HCEC 1CT (cell line): ENCODE measurements at regions not wholly inside any gene's neighbourhood (a gene's known extent, or its start where the extent isn't known, plus 50 kb on each side); places are given as distances from the start of the nearest gene placed in this dataset.
"Not testable (repeated sequence)": the region's sequence is repeated elsewhere in the genome, so short reads cannot be mapped to it uniquely, and the experiment has no call there.

ENCODE experiments used
- DNase-seq: peaks from one replicate; pipeline ENCODE4 v3.0.0-alpha.2; 2017

GRCh38 chr10:100664316-100665149 is 80.8 kb upstream of the PAX2 start:
- no peak for DNase-seq

- not testable (repeated sequence) for DNase-seq
Observed at GRCh38 chr10:100666634-100667033, 78.7 kb upstream of the PAX2 start.

GRCh38 chr10:100669616-100670015 is 75.8 kb upstream of the PAX2 start:
- DNase-seq = no peak

GRCh38 chr10:100670368-100670767 is 75.0 kb upstream of the PAX2 start:
- no peak for DNase-seq

- no peak for DNase-seq
Observed at GRCh38 chr10:100670828-100671479, 74.4 kb upstream of the PAX2 start.

- no peak for DNase-seq
Observed at GRCh38 chr10:100672199-100672598, 73.2 kb upstream of the PAX2 start.

DNA sequence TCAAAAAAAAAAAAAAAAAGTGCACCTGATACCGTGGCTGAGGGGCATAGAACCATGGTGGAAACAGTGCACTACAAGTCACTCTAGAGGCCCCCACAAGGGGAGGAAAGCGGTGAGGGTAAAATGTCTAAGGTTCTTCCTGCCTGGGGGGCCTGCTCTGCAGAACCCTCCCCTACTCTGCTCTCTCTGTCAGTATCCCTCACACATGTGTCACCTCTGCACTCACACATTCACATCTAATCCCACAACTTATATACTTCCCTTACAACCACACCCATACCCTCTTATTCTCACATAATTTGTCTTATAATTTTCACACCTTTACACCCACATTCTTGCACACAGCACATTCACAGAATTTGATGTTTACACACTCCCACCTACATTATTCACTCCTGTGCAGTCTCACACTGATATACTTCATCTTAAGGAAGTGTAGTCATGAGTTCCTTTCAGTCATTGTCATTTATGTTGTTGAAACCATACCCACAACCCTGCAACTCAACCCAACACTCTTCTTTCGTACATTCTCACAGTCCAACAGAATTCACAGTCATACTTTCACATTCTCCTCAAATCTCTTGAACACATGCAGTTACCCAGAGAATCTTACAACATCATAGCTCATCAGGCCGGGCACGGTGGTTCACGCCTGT is 68.0 kb upstream of the PAX2 start:
- DNase-seq = no peak

GRCh38 chr10:100679327-100679726 is 66.1 kb upstream of the PAX2 start:
- DNase-seq = no peak

GRCh38 chr10:100683004-100683403 is 62.4 kb upstream of the PAX2 start:
- DNase-seq = no peak

DNA sequence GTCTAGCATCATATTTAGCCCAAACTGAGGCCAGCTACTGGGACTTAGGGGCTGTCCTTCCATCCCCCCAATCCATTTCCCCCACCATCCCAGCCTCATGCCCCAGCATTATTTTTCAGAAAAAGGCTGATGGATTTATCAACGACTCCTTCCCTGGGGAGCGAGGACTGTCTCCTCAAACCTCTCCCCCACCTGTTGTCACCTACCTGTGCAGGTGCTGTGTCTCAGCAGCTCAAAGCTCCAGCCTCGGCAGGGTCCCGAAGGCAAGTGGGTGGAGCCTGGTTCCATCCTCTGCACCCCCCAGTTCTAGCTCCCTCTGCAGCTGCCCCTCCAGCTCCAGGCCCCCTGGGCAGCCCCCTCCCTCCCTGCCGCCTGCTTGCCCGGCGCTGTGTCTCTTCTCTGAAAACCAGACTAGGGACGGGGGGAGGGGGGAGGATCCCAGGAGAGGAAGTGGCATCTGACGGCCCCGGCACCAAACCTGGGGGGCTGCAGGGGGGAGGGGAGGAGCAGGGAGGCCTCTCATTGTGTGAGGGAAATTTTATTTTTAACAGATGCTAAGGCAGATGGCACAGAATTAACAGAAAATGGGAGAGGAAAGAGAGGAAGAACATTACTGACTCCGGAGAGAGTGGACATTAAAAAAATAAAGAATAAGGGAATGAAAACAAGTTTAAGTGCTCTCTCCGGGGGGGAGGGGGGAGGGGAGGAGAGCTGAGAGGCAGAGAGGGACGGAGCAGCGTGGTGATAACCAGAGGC is 61.7 kb upstream of the PAX2 start:
- DNase-seq = no peak

DNA sequence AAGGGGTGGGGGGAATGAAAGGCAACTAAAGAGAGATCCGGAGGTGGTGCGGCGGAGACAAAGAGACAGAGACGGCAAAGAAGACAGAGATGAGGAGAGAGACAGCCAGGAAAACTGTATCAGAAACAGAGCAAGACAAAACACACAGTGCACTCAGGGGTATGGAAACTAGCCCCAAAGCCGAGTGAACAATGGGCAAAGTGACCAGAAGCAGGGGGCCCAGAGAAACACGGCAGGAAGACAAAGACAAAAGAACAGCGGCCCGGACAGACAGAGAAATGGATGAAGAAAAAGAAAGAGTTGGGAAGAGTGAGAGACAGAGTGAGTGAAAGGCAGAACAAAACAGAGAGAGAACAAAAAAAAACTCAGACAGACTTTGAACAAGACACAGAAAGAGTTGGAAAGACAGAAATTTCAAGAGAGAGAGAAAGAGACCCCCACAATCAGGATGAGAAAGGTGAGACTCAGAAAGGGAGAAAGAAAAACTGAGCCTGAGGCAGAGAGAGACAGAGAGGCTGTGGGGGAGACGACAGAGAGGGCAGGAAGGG is 60.6 kb upstream of the PAX2 start:
- no peak for DNase-seq

- no peak for DNase-seq
Observed at GRCh38 chr10:100685331-100685730, 60.1 kb upstream of the PAX2 start.

DNA sequence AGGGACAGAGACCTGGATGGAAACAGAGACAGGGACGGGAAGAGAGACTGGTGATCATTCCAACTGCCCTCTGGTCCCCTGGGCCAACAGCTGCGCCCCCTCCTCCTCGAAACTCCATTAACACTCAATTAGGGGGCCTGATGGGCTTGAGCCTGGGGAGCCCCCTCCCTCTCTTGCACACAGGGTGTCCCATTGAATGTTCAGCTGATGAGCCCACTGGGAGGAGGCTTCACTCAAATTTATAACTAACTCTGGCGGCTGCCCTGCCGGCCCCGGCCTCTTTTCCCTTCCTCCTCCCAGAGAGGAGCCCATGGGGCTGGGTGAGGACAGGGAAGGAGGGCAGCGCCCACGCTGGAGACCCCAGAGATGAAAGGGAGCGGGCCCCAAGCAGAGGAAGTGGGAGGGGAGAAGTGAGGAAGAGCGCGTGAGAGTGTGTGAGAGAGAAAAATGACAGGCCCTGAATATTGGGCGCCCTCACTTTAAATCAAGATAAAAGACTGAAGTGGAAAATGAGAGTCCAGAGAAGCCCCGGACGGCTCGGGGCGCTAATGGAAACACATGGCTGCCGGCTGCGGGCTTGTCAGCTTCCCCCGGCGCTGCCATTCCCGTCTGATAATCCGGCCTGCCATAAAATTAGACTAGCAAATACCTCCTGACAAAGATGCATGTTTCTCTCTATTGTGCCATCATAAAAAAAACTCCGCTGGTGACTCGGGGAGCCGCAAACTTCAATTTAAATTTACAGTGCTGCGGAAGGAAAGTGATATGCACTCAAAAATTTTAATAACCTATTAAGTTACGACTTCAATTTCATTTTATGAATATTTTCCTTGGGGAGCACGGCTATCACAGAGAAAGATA is 58.0 kb upstream of the PAX2 start:
- DNase-seq = no peak

DNA sequence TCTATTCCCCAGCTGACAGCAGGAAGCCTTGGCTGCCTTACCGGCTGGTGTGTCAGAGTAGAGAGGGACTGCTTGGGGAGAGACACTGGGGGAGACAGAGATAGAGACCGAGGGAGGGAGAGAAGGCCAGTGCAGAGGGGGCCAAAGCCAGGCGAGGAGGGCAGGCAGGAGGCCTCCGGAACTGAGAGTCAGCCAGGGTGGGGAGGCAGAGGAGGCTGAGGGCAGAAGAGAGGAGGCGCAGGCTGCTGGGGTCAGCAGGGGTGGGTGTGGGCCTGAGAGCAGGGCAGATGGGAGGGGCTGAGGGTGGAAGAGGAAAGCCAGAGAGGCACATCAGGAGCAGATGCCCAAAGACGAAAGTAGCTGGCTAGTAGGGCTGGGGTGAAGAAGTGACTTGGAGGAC is 57.2 kb upstream of the PAX2 start:
- DNase-seq = no peak

GRCh38 chr10:100693821-100694220 is 51.6 kb upstream of the PAX2 start:
- no peak for DNase-seq
